ENCODE measurements at regions not wholly inside any gene's neighbourhood (a gene's known extent, or its start where the extent isn't known, plus 50 kb on each side); places are given as distances from the start of the nearest gene placed in this dataset.

- WGBS (ENCODE audit: low lambda C conversion rate, missing lambda C conversion rate) = 84% methylated on average over 6 of the region's 6 CpGs
These were observed 61.5 kb upstream of the RAPGEF2 start for GRCh38 chr4:159041054-159042034.

GRCh38 chr4:159042097-159042605 lies 60.7 kb upstream of the RAPGEF2 start:
- H3K4me3 ChIP-seq = no peak overlapping the region
- no peak for DNase-seq (ENCODE audit: low spot score)
- H4K20me1 ChIP-seq (ENCODE audit: insufficient read depth, poor library complexity, severe bottlenecking) = no peaks in the 10 kb centered on the region
- no peaks in the 10 kb centered on the region for H3K36me3 ChIP-seq (replicated peaks; ENCODE audit: insufficient read depth, low read depth)
- no peaks in the 10 kb centered on the region for H3K79me2 ChIP-seq
- no peak overlapping the region for H2AFZ ChIP-seq
- H3K27me3 ChIP-seq = peaks cover 4% of the 10 kb centered on the region
- H3K9me3 ChIP-seq (ENCODE audit: low read depth) = no peaks in the 10 kb centered on the region
- TF ChIP-seq, protein P1, sequence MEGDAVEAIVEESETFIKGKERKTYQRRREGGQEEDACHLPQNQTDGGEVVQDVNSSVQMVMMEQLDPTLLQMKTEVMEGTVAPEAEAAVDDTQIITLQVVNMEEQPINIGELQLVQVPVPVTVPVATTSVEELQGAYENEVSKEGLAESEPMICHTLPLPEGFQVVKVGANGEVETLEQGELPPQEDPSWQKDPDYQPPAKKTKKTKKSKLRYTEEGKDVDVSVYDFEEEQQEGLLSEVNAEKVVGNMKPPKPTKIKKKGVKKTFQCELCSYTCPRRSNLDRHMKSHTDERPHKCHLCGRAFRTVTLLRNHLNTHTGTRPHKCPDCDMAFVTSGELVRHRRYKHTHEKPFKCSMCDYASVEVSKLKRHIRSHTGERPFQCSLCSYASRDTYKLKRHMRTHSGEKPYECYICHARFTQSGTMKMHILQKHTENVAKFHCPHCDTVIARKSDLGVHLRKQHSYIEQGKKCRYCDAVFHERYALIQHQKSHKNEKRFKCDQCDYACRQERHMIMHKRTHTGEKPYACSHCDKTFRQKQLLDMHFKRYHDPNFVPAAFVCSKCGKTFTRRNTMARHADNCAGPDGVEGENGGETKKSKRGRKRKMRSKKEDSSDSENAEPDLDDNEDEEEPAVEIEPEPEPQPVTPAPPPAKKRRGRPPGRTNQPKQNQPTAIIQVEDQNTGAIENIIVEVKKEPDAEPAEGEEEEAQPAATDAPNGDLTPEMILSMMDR (IDR thresholded peaks at IDR 0.05; ENCODE audit: poor library complexity) = no peak
- TF ChIP-seq EZH2phosphoT487 (IDR thresholded peaks at IDR 0.05; ENCODE audit: low read depth, severe bottlenecking, unreplicated experiment) = no peak
- TF ChIP-seq EZH2 (IDR thresholded peaks at IDR 0.05; ENCODE audit: borderline replicate concordance) = no peak
- H3K4me1 ChIP-seq (ENCODE audit: insufficient read depth) = no peaks in the 10 kb centered on the region
- H3K27ac ChIP-seq = no peak overlapping the region
- H3K9me2 ChIP-seq (replicated peaks; ENCODE audit: insufficient read depth) = no peaks in the 10 kb centered on the region
- 80% methylated on average over 5 of the region's 5 CpGs for WGBS (ENCODE audit: low lambda C conversion rate, missing lambda C conversion rate)
- no peak overlapping the region for H3K4me2 ChIP-seq

More at GRCh38 chr4:159041054-159042034, 61.5 kb upstream of the RAPGEF2 start:
- no peak for DNase-seq (ENCODE audit: low spot score)
- Histone ChIP-seq H3K4me2 (no peak overlapping the region), H4K20me1 (ENCODE audit: insufficient read depth, poor library complexity, severe bottlenecking) (no peaks in the 10 kb centered on the region), H2AFZ (no peak overlapping the region), H3K79me2 (no peaks in the 10 kb centered on the region), H3K9me3 (ENCODE audit: low read depth) (no peaks in the 10 kb centered on the region), H3K9me2 (replicated peaks; ENCODE audit: insufficient read depth) (no peaks in the 10 kb centered on the region), H3K4me1 (ENCODE audit: insufficient read depth) (no peaks in the 10 kb centered on the region), H3K4me3 (no peak overlapping the region), H3K27me3 (peaks cover 4% of the 10 kb centered on the region), H3K27ac (no peak overlapping the region), H3K36me3 (replicated peaks; ENCODE audit: insufficient read depth, low read depth) (no peaks in the 10 kb centered on the region)
- no peak for TF ChIP-seq EZH2phosphoT487 (IDR thresholded peaks at IDR 0.05; ENCODE audit: low read depth, severe bottlenecking, unreplicated experiment)
- TF ChIP-seq, protein P1 (IDR thresholded peaks at IDR 0.05; ENCODE audit: poor library complexity) = no peak
- no peak for TF ChIP-seq EZH2 (IDR thresholded peaks at IDR 0.05; ENCODE audit: borderline replicate concordance)

DNA sequence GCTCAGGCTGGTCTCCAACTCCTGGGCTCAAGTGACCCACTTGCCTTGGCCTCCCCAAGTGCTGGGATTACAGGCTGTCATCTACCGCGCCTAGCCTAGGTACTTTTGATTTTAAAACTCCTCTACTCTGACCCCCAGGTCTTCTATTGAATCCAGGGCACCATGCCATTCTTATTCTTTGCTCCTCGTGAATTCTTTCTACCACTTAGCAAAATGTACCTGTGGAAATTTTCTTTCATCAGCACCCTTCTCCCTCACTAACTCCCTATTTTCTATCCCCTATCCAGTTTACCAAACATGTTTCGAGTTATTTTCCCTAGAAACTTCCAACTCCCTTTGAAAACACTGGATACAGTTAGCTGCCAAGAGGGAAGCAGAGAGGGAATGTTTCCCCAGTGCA lies 60.0 kb upstream of the RAPGEF2 start:
- Histone ChIP-seq H3K27me3 (peaks cover 4% of the 10 kb centered on the region), H3K36me3 (replicated peaks; ENCODE audit: insufficient read depth, low read depth) (no peaks in the 10 kb centered on the region), H4K20me1 (ENCODE audit: insufficient read depth, poor library complexity, severe bottlenecking) (no peaks in the 10 kb centered on the region), H3K79me2 (no peaks in the 10 kb centered on the region), H3K9me2 (replicated peaks; ENCODE audit: insufficient read depth) (no peaks in the 10 kb centered on the region), H3K9me3 (ENCODE audit: low read depth) (no peaks in the 10 kb centered on the region), H3K4me3 (no peak overlapping the region), H3K27ac (no peak overlapping the region), H2AFZ (no peak overlapping the region), H3K4me1 (ENCODE audit: insufficient read depth) (no peaks in the 10 kb centered on the region), H3K4me2 (no peak overlapping the region)
- no peak for TF ChIP-seq EZH2 (IDR thresholded peaks at IDR 0.05; ENCODE audit: borderline replicate concordance)
- 94% methylated on average over 4 of the region's 4 CpGs for WGBS (ENCODE audit: low lambda C conversion rate, missing lambda C conversion rate)
- no peak for DNase-seq (ENCODE audit: low spot score)

DNA sequence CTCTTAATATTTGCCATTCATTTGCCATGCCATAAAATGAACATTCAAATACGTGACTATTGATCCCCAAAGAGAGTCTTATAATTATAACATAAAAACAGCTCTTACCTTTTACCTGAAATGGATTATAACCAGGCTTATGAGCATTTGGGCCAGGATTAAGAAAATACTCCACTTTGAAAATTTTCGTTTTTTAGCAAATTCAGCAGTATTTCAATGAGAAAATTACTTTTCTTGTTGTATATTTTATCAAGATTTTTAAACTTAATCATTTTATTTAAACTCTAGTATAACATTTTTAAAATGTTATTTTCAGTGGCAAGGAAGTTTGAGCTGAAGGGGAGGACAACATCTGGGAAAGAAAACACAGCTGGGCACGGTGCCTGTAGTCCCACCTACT lies 59.0 kb upstream of the RAPGEF2 start:
- Histone ChIP-seq H4K20me1 (ENCODE audit: insufficient read depth, poor library complexity, severe bottlenecking) (no peaks in the 10 kb centered on the region), H3K4me1 (ENCODE audit: insufficient read depth) (no peaks in the 10 kb centered on the region), H3K36me3 (replicated peaks; ENCODE audit: insufficient read depth, low read depth) (no peaks in the 10 kb centered on the region), H3K9me2 (replicated peaks; ENCODE audit: insufficient read depth) (no peaks in the 10 kb centered on the region), H2AFZ (no peak overlapping the region), H3K4me3 (no peak overlapping the region), H3K27ac (no peak overlapping the region), H3K9me3 (ENCODE audit: low read depth) (no peaks in the 10 kb centered on the region), H3K4me2 (no peak overlapping the region), H3K79me2 (no peaks in the 10 kb centered on the region), H3K27me3 (peaks cover 4% of the 10 kb centered on the region)
- WGBS (ENCODE audit: low lambda C conversion rate, missing lambda C conversion rate) = 78% methylated on average over 3 of the region's 3 CpGs
- no peak for DNase-seq (ENCODE audit: low spot score)
- TF ChIP-seq EZH2phosphoT487 (IDR thresholded peaks at IDR 0.05; ENCODE audit: low read depth, severe bottlenecking, unreplicated experiment) = no peak
